MM.1S (cell line): ENCODE measurements at regions not wholly inside any gene's neighbourhood (a gene's known extent, or its start where the extent isn't known, plus 50 kb on each side); places are given as distances from the start of the nearest gene placed in this dataset.

Experiments used
- DNase-seq: peaks from one replicate; pipeline ENCODE4 v3.0.0-alpha.2; 2015
- H2AFZ ChIP-seq: fragments of 300-600 bp; sonication (generic); 2 replicates; pipeline ENCODE4 v1.6.0; 2016; ENCODE audit warnings: antibody characterized with exemption, low read length
- H3F3A ChIP-seq: fragments of 300-600 bp; sonication (generic); 2 replicates; pipeline ENCODE4 v1.6.1; 2016; ENCODE audit warnings: mild to moderate bottlenecking, antibody characterized with exemption, low read length, moderate library complexity, mixed read lengths; ENCODE audit not compliant: insufficient read depth
- H3K27ac ChIP-seq: fragments of 300-600 bp; sonication (generic); 2 replicates; pipeline ENCODE4 v1.5.1; 2016; ENCODE audit warnings: mild to moderate bottlenecking, low read length
- H3K27me3 ChIP-seq: fragments of 300-600 bp; sonication (generic); replicated peaks from 2 replicates; pipeline ENCODE4 v1.6.0; 2016; ENCODE audit warnings: low read length; ENCODE audit not compliant: insufficient read depth
- H3K36me3 ChIP-seq: fragments of 300-600 bp; sonication (generic); replicated peaks from 2 replicates; pipeline ENCODE4 v1.6.1; 2016; ENCODE audit warnings: mild to moderate bottlenecking, low read length, mixed read lengths; ENCODE audit not compliant: insufficient read depth
- H3K4me1 ChIP-seq: fragments of 300-600 bp; sonication (generic); 2 replicates; pipeline ENCODE4 v1.6.1; 2016; ENCODE audit warnings: low read length, mixed read lengths
- H3K4me2 ChIP-seq: fragments of 300-600 bp; sonication (generic); 2 replicates; pipeline ENCODE4 v1.6.0; 2016; ENCODE audit warnings: low read depth, low read length
- H3K4me3 ChIP-seq: fragments of 300-600 bp; sonication (generic); 2 replicates; pipeline ENCODE4 v1.5.1; 2016; ENCODE audit warnings: low read length, mixed read lengths
- H3K79me2 ChIP-seq: fragments of 300-600 bp; sonication (generic); 2 replicates; pipeline ENCODE4 v1.6.1; 2016; ENCODE audit warnings: mixed run types, low read length, mixed read lengths
- H3K9ac ChIP-seq: fragments of 300-600 bp; sonication (generic); 2 replicates; pipeline ENCODE4 v1.6.1; 2016; ENCODE audit warnings: low read length, mixed read lengths
- H3K9me2 ChIP-seq: fragments of 300-600 bp; sonication (generic); replicated peaks from 2 replicates; pipeline ENCODE4 v1.6.1; 2016; ENCODE audit warnings: mild to moderate bottlenecking, low read length, mixed read lengths; ENCODE audit not compliant: insufficient read depth
- H3K9me3 ChIP-seq: fragments of 300-600 bp; sonication (generic); replicated peaks from 2 replicates; pipeline ENCODE4 v1.6.1; 2016; ENCODE audit warnings: mild to moderate bottlenecking, low read length, mixed read lengths; ENCODE audit not compliant: insufficient read depth
- H4K20me1 ChIP-seq: fragments of 300-600 bp; sonication (generic); 2 replicates; pipeline ENCODE4 v1.6.1; 2016; ENCODE audit warnings: mild to moderate bottlenecking, low read length, moderate library complexity, mixed read lengths; ENCODE audit not compliant: insufficient read depth
- EZH2 ChIP-seq: fragments of 300-600 bp; sonication (generic); optimal IDR thresholded peaks from 2 replicates; pipeline ENCODE3; 2017; ENCODE audit warnings: low read depth, mild to moderate bottlenecking, antibody characterized with exemption, low read length, mixed read lengths
- EZH2phosphoT487 ChIP-seq: fragments of 300-600 bp; sonication (generic); IDR thresholded peaks from 2 replicates; pipeline ENCODE4 v1.6.1; 2018; ENCODE audit warnings: antibody characterized with exemption, low read length
- TF ChIP-seq, protein P1 (sequence below): fragments of 300-600 bp; sonication (generic); IDR thresholded peaks from 2 replicates; pipeline ENCODE4 v1.5.1; 2016; ENCODE audit warnings: antibody characterized with exemption, low read length, mixed read lengths

- H3K4me3 ChIP-seq: no peak overlapping the region
- no peaks in the 10 kb centered on the region for H3F3A ChIP-seq
- no peaks in the 10 kb centered on the region for H3K36me3 ChIP-seq
- H3K27ac ChIP-seq: no peak overlapping the region
- no peak overlapping the region for H3K4me2 ChIP-seq
- H4K20me1 ChIP-seq: no peaks in the 10 kb centered on the region
- H2AFZ ChIP-seq: no peak overlapping the region
- no peak overlapping the region for H3K9ac ChIP-seq
- no peaks in the 10 kb centered on the region for H3K27me3 ChIP-seq
- TF ChIP-seq EZH2phosphoT487: no peak
- TF ChIP-seq, protein P1, sequence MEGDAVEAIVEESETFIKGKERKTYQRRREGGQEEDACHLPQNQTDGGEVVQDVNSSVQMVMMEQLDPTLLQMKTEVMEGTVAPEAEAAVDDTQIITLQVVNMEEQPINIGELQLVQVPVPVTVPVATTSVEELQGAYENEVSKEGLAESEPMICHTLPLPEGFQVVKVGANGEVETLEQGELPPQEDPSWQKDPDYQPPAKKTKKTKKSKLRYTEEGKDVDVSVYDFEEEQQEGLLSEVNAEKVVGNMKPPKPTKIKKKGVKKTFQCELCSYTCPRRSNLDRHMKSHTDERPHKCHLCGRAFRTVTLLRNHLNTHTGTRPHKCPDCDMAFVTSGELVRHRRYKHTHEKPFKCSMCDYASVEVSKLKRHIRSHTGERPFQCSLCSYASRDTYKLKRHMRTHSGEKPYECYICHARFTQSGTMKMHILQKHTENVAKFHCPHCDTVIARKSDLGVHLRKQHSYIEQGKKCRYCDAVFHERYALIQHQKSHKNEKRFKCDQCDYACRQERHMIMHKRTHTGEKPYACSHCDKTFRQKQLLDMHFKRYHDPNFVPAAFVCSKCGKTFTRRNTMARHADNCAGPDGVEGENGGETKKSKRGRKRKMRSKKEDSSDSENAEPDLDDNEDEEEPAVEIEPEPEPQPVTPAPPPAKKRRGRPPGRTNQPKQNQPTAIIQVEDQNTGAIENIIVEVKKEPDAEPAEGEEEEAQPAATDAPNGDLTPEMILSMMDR: no peak
- TF ChIP-seq EZH2: no peak
- no peak for DNase-seq
- no peaks in the 10 kb centered on the region for H3K79me2 ChIP-seq
- no peaks in the 10 kb centered on the region for H3K9me3 ChIP-seq
- no peaks in the 10 kb centered on the region for H3K4me1 ChIP-seq
- no peaks in the 10 kb centered on the region for H3K9me2 ChIP-seq
These were observed 138.4 kb upstream of the HHIP start for GRCh38 chr4:144507311-144508101.

DNA sequence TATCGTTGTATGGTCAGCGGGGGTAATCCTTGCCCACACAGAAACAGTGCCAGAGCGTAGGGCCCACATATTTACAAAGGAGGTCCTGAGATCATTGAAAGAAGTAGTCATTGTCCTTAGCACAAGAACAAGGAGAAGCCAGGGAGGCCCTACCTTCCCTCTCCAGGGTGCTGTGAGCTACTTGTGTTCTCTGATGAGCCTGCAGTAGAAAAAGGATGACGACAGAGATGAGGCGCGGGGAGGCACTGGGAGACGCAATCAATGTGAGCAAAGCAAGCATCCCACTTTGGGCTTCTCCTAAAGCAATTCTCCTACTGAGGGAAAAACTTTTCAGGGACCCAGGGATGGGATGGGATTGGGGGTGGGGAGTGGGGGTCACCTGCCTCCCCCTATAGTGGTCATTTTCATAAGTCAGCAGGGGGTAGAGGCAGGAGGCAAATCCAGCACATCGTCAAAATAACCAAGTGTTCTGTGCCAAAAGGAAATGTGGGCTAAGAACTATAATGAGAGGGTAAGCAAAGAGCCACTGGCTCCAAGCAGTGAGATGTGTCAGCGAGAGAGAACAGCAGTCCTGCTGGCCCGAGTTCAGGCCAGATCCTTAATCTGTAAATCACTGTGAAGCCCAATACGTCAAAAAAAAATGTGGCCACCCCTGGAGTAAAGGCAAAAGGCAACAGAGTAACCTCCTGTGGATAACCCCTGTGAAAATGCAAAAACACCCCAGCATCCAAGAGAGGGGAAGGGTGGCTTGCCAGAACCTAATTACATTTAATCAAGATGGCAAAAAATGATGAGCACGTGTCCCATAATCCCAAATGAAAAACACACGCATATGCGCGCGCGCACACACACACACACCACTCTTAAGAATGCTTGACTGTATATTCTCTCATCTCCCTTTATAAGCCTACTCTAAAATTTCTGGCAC is 136.6 kb upstream of the HHIP start:
- Histone ChIP-seq H3K79me2 (no peaks in the 10 kb centered on the region), H3K4me1 (no peaks in the 10 kb centered on the region), H3F3A (no peaks in the 10 kb centered on the region)

DNA sequence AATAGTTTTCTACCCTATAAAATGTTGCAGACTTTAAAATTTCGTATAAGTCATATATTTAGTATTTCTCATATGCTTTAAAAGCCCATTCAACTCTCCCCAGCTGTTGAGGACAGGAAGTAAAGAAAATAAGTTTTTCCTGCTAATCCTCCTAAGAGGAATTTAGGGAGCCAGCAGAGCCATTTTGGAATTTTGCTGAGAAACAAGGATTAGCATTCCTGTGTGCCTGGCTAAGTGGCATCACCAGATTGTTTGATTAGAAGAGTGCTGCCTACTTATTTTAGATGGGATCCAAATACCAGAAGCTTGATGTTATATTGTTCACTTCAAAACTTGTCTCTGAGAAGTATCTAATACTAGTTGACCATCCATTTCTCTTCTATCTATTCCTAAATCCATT is 131.2 kb upstream of the HHIP start:
- no peak for DNase-seq
- Histone ChIP-seq H3K4me3 (no peak overlapping the region), H3K36me3 (no peaks in the 10 kb centered on the region), H3K27me3 (no peaks in the 10 kb centered on the region), H3K4me1 (no peaks in the 10 kb centered on the region), H3K79me2 (no peaks in the 10 kb centered on the region), H2AFZ (no peak overlapping the region), H3K9me3 (no peaks in the 10 kb centered on the region), H3K27ac (no peak overlapping the region), H3K9me2 (no peaks in the 10 kb centered on the region), H3F3A (no peaks in the 10 kb centered on the region), H3K4me2 (no peak overlapping the region), H4K20me1 (no peaks in the 10 kb centered on the region), H3K9ac (no peak overlapping the region)
- no peak for TF ChIP-seq EZH2
- TF ChIP-seq, protein P1: no peak
- TF ChIP-seq EZH2phosphoT487: no peak

More for the DNA sequence above, 136.6 kb upstream of the HHIP start:
- Histone ChIP-seq H3K4me3 (no peak overlapping the region), H2AFZ (no peak overlapping the region), H3K9me2 (no peaks in the 10 kb centered on the region), H3K9me3 (no peaks in the 10 kb centered on the region), H4K20me1 (no peaks in the 10 kb centered on the region), H3K9ac (no peak overlapping the region), H3K4me2 (no peak overlapping the region), H3K36me3 (no peaks in the 10 kb centered on the region), H3K27ac (no peak overlapping the region), H3K27me3 (no peaks in the 10 kb centered on the region)
- TF ChIP-seq, protein P1: no peak
- no peak for DNase-seq
